Gastrocnemius medialis (tissue), 4 donors: ENCODE measurements at regions not wholly inside any gene's neighbourhood (a gene's known extent, or its start where the extent isn't known, plus 50 kb on each side); places are given as distances from the start of the nearest gene placed in this dataset.

Experiments
- CTCF ChIP-seq, 5 experiments: fragments of 450-650 bp in 3 of 5; fragments of 200-600 bp in 2 of 5; sonication (generic) in 2 of 5; IDR thresholded peaks in 4 of 5; conservative IDR thresholded peaks in 1 of 5; 1 replicate in 4 of 5; 2 replicates in 1 of 5; pipeline ENCODE4 v1.5.1; 2016 to 2019; ENCODE audit warnings: antibody characterized with exemption in 5 of 5, mild to moderate bottlenecking in 3 of 5, moderate library complexity in 3 of 5
- POLR2A ChIP-seq, 2 donors: fragments of 450-650 bp; IDR thresholded peaks; one replicate each; pipeline ENCODE4 v1.6.1; 2017; ENCODE audit warnings: antibody characterized with exemption in 2 of 2, mild to moderate bottlenecking in 2 of 2, moderate library complexity in 2 of 2

GRCh38 chr1:70490153-70490552 lies 79.1 kb downstream of the CTH start:
- TF ChIP-seq CTCF (IDR thresholded peaks at IDR 0.05 in 4 of 5, conservative IDR thresholded peaks at IDR 0.05 in 1 of 5) (no peak), POLR2A (IDR thresholded peaks at IDR 0.05) (no peak)
